GM12878 (cell line): ENCODE measurements at regions not wholly inside any gene's neighbourhood (a gene's known extent, or its start where the extent isn't known, plus 50 kb on each side); places are given as distances from the start of the nearest gene placed in this dataset.

Experiments used
- ATF2 ChIP-seq: IDR thresholded peaks from 2 replicates; pipeline ENCODE4 v1.6.1; 2012; ENCODE audit warnings: low read length, inconsistent platforms
- BCL11A ChIP-seq: IDR thresholded peaks from 2 replicates; pipeline ENCODE4 v1.6.1; 2011; ENCODE audit warnings: low read depth, low read length
- BCL3 ChIP-seq: IDR thresholded peaks from 2 replicates; pipeline ENCODE4 v1.6.1; 2011; ENCODE audit warnings: borderline replicate concordance, low read depth, mild to moderate bottlenecking, moderate library complexity, low read length; ENCODE audit not compliant: insufficient read depth, poor library complexity, severe bottlenecking
- CEBPB ChIP-seq, 2 experiments: fragments of 150-350 bp in 1 of 2; IDR thresholded peaks; 2 replicates each; pipeline ENCODE4 v1.6.1; 2012 to 2014; ENCODE audit warnings: low read depth in 2 of 2, low read length in 2 of 2, borderline replicate concordance in 1 of 2, inconsistent platforms in 1 of 2
- E2F8 ChIP-seq: fragments of 450-650 bp; IDR thresholded peaks from 2 replicates; pipeline ENCODE4 v1.6.1; 2018; ENCODE audit warnings: mild to moderate bottlenecking, low read depth, moderate library complexity; ENCODE audit not compliant: partially characterized antibody
- EZH2 ChIP-seq: IDR thresholded peaks from 2 replicates; pipeline ENCODE4 v1.6.1; 2012; ENCODE audit warnings: low read depth, mild to moderate bottlenecking, control low read depth, inconsistent platforms, low read length, borderline replicate concordance; ENCODE audit not compliant: control insufficient read depth
- MEF2A ChIP-seq: IDR thresholded peaks from 2 replicates; pipeline ENCODE4 v1.6.1; 2011; ENCODE audit warnings: low read depth, mild to moderate bottlenecking, low read length, moderate library complexity; ENCODE audit not compliant: insufficient read depth
- MTA3 ChIP-seq: IDR thresholded peaks from 2 replicates; pipeline ENCODE4 v1.6.1; 2012; ENCODE audit warnings: low read length, inconsistent platforms, borderline replicate concordance
- MYC ChIP-seq: IDR thresholded peaks from 2 replicates; pipeline ENCODE4 v1.6.1; 2011; ENCODE audit warnings: mild to moderate bottlenecking, low read length, moderate library complexity, inconsistent platforms; ENCODE audit not compliant: insufficient read depth, insufficient replicate concordance, insufficient read length, severe bottlenecking
- NKRF ChIP-seq: fragments of 450-650 bp; conservative IDR thresholded peaks from 2 replicates; pipeline ENCODE4 v1.6.1; 2017; ENCODE audit warnings: mild to moderate bottlenecking, moderate library complexity
- PRDM15 ChIP-seq: fragments of 450-650 bp; formaldehyde crosslinking; IDR thresholded peaks from 2 replicates; pipeline ENCODE4 v1.4.0; 2020; ENCODE audit warnings: mild to moderate bottlenecking, moderate library complexity
- RELB ChIP-seq: fragments of 450-650 bp; IDR thresholded peaks from 2 replicates; pipeline ENCODE4 v1.6.1; 2017; ENCODE audit warnings: low read depth, mild to moderate bottlenecking, moderate library complexity
- SIX5 ChIP-seq: IDR thresholded peaks from 2 replicates; pipeline ENCODE4 v1.6.1; 2011; ENCODE audit warnings: mild to moderate bottlenecking, low read depth, low read length, moderate library complexity; ENCODE audit not compliant: severe bottlenecking
- ZBED1 ChIP-seq: IDR thresholded peaks from 2 replicates; pipeline ENCODE4 v1.6.1; 2016; ENCODE audit warnings: borderline replicate concordance
- ZNF207 ChIP-seq: fragments of 450-650 bp; IDR thresholded peaks from 2 replicates; pipeline ENCODE4 v1.6.1; 2014; ENCODE audit warnings: antibody characterized with exemption, mild to moderate bottlenecking, borderline replicate concordance

GRCh38 chr6:22062807-22063408 lies 233.9 kb downstream of the PRL start (continued):
- TF ChIP-seq RELB (peak; percentile 49; the same call in 1 of the 2 replicates), CEBPB (IDR thresholded peaks at IDR 0.05; ENCODE audit: borderline replicate concordance in 1 of 2, low read depth in 2 of 2, low read length in 2 of 2) (no peak; a peak in 1 of 4 replicates), PRDM15 (CRISPR knock-in tag) (0 out of 2 replicates have a peak, but pooled peaks have one; percentile 14), ZBED1 (no peak), MYC (no peak), ATF2 (peak; percentile 68), NKRF (0 out of 2 replicates have a peak, but pooled peaks have one; percentile 6), MEF2A (no peak), ZNF207 (no peak), E2F8 (no peak), MTA3 (no peak; the same call in 1 of the 2 replicates), SIX5 (no peak), BCL3 (peak; percentile 12), EZH2 (no peak), BCL11A (peak; percentile 73)
